CD14-positive monocyte (primary cell): ENCODE measurements at regions not wholly inside any gene's neighbourhood (a gene's known extent, or its start where the extent isn't known, plus 50 kb on each side); places are given as distances from the start of the nearest gene placed in this dataset.

ENCODE experiments used
- DNase-seq, 3 donors: peaks; one replicate each; pipeline ENCODE4 v3.0.0-alpha.2; 2011 to 2022
- H2AFZ ChIP-seq: 2 replicates; pipeline ENCODE4 v1.6.0; 2012; ENCODE audit warnings: mild to moderate bottlenecking, low read depth, low read length, inconsistent platforms; ENCODE audit not compliant: insufficient read depth, poor library complexity, severe bottlenecking
- H3K27ac ChIP-seq, 2 donors: 1 replicate in 1 of 2; 2 replicates in 1 of 2; pipeline ENCODE4 v1.5.1; 2012 to 2013; ENCODE audit warnings: low read length in 2 of 2, control low read depth in 1 of 2, inconsistent platforms in 1 of 2, low read depth in 1 of 2, mild to moderate bottlenecking in 1 of 2
- H3K27me3 ChIP-seq, 2 donors: one replicate each; pipeline versions ENCODE4 v1.6.0 to v1.6.1; 2011 to 2013; ENCODE audit warnings: low read length in 2 of 2; ENCODE audit not compliant: control insufficient read depth in 2 of 2, insufficient read depth in 2 of 2
- H3K36me3 ChIP-seq, 2 donors: replicated peaks in 1 of 2; 1 replicate in 1 of 2; 2 replicates in 1 of 2; pipeline versions ENCODE4 v1.5.1 to v1.6.1; 2012 to 2013; ENCODE audit warnings: low read length in 2 of 2, control low read depth in 1 of 2, inconsistent platforms in 1 of 2, mild to moderate bottlenecking in 1 of 2; ENCODE audit not compliant: insufficient read depth in 2 of 2, control insufficient read depth in 1 of 2
- H3K4me1 ChIP-seq, 2 donors: 1 replicate in 1 of 2; 2 replicates in 1 of 2; pipeline versions ENCODE4 v1.5.1 to v1.6.1; 2012 to 2013; ENCODE audit warnings: low read length in 2 of 2, control low read depth in 1 of 2, inconsistent platforms in 1 of 2, mild to moderate bottlenecking in 1 of 2, moderate library complexity in 1 of 2; ENCODE audit not compliant: insufficient read depth in 2 of 2, control insufficient read depth in 1 of 2
- H3K4me2 ChIP-seq: replicated peaks from 2 replicates; pipeline ENCODE3; 2012; ENCODE audit warnings: low read length, moderate library complexity, mild to moderate bottlenecking; ENCODE audit not compliant: poor library complexity, severe bottlenecking; ENCODE audit errors: extremely low read depth
- H3K4me3 ChIP-seq, 3 experiments: fragments of 200-600 bp in 1 of 3; sonication (generic) in 1 of 3; replicated peaks in 1 of 3; 1 replicate in 2 of 3; 2 replicates in 1 of 3; pipeline ENCODE4 v1.5.1; 2011 to 2013; ENCODE audit warnings: low read length in 3 of 3, mild to moderate bottlenecking in 3 of 3, control low read depth in 2 of 3, low read depth in 2 of 3, inconsistent platforms in 1 of 3, moderate library complexity in 1 of 3
- H3K79me2 ChIP-seq: 2 replicates; pipeline ENCODE4 v1.6.0; 2012; ENCODE audit warnings: mild to moderate bottlenecking, control low read depth, inconsistent platforms, low read length, moderate library complexity; ENCODE audit not compliant: insufficient read depth
- H3K9ac ChIP-seq: 2 replicates; pipeline ENCODE4 v1.6.0; 2017; ENCODE audit warnings: low read length, mild to moderate bottlenecking; ENCODE audit not compliant: insufficient read depth, poor library complexity, severe bottlenecking
- H3K9me3 ChIP-seq, 2 donors: replicated peaks in 1 of 2; 1 replicate in 1 of 2; 2 replicates in 1 of 2; pipeline versions ENCODE4 v1.5.1 to v1.6.1; 2012 to 2013; ENCODE audit warnings: low read length in 2 of 2, control low read depth in 1 of 2; ENCODE audit not compliant: control insufficient read depth in 1 of 2, insufficient read depth in 1 of 2
- H4K20me1 ChIP-seq: 2 replicates; pipeline ENCODE4 v1.6.0; 2012; ENCODE audit warnings: mild to moderate bottlenecking, low read length, control low read depth, moderate library complexity; ENCODE audit not compliant: insufficient read depth
- H3K27ac Mint-ChIP-seq, 7 donors: one replicate each; pipeline ENCODE4 v1.8.0; 2020; ENCODE audit warnings: mild to moderate bottlenecking in 7 of 7, mixed read lengths in 7 of 7, moderate library complexity in 6 of 7, inconsistent platforms in 2 of 7
- H3K27me3 Mint-ChIP-seq, 3 donors: one replicate each; pipeline ENCODE4 v1.8.0; 2021 to 2022; ENCODE audit warnings: low read depth in 3 of 3, mild to moderate bottlenecking in 3 of 3, mixed read lengths in 3 of 3, moderate library complexity in 3 of 3, inconsistent platforms in 1 of 3
- H3K36me3 Mint-ChIP-seq, 2 donors: one replicate each; pipeline ENCODE4 v1.8.0; 2020; ENCODE audit warnings: mixed read lengths in 2 of 2, inconsistent platforms in 1 of 2, mild to moderate bottlenecking in 1 of 2
- H3K4me1 Mint-ChIP-seq: one replicate; pipeline ENCODE4 v1.8.0; 2020; ENCODE audit warnings: mild to moderate bottlenecking, mixed read lengths
- H3K4me3 Mint-ChIP-seq, 2 donors: one replicate each; pipeline ENCODE4 v1.8.0; 2020; ENCODE audit warnings: mild to moderate bottlenecking in 2 of 2, mixed read lengths in 2 of 2, moderate library complexity in 1 of 2
- H3K9me3 Mint-ChIP-seq, 7 donors: one replicate each; pipeline ENCODE4 v1.8.0; 2020 to 2022; ENCODE audit warnings: mixed read lengths in 7 of 7, mild to moderate bottlenecking in 6 of 7, moderate library complexity in 6 of 7, inconsistent platforms in 2 of 7
- CTCF ChIP-seq: fragments of 200-600 bp; IDR thresholded peaks from one replicate; pipeline ENCODE4 v1.8.0; 2022; ENCODE audit warnings: antibody characterized with exemption, mild to moderate bottlenecking
- WGBS: methylation state at CpG from one replicate; pipeline ENCODE4 v1.1.5; 2013; ENCODE audit warnings: missing lambda C conversion rate; ENCODE audit not compliant: insufficient coverage; 5-methylcytosine and 5-hydroxymethylcytosine counted together
- intact Hi-C, 2 donors: fragments of 100-400 bp; cut with micrococcal nuclease; formaldehyde crosslinking; loops; one replicate each; pipeline versions ENCODE4 v1.15.0 to v1.15.1; 2023

GRCh38 chr5:15132816-15133405 lies 261.3 kb upstream of the ANKH start:
- Mint-ChIP-seq H3K4me1 (no peaks in the 10 kb centered on the region), H3K27me3 (no peaks in the 10 kb centered on the region), H3K36me3 (no peaks in the 10 kb centered on the region), H3K27ac (no peak overlapping the region), H3K9me3 (peaks cover 0 to 15% (median 6%) of the 10 kb centered on the region in 7 donors), H3K4me3 (no peak overlapping the region)
- Histone ChIP-seq H3K4me2 (no peak overlapping the region), H3K79me2 (no peaks in the 10 kb centered on the region), H3K36me3 (no peaks in the 10 kb centered on the region), H2AFZ (no peak overlapping the region), H3K9me3 (peaks cover 14 to 15% of the 10 kb centered on the region in 2 donors), H3K9ac (no peak overlapping the region), H4K20me1 (no peaks in the 10 kb centered on the region), H3K27ac (no peak overlapping the region), H3K4me3 (no peak overlapping the region), H3K27me3 (no peaks in the 10 kb centered on the region), H3K4me1 (no peaks in the 10 kb centered on the region)
- no peak for DNase-seq
- TF ChIP-seq CTCF = no peak
- 73% methylated on average over 4 of the region's 5 CpGs for WGBS
- intact Hi-C loops = no loop called here

GRCh38 chr5:15131909-15132308 lies 260.3 kb upstream of the ANKH start:
- intact Hi-C loops = no loop called here
- Histone ChIP-seq H3K4me2 (no peak overlapping the region), H4K20me1 (no peaks in the 10 kb centered on the region), H2AFZ (no peak overlapping the region), H3K4me1 (no peaks in the 10 kb centered on the region), H3K79me2 (no peaks in the 10 kb centered on the region), H3K9ac (no peak overlapping the region), H3K27me3 (no peaks in the 10 kb centered on the region), H3K9me3 (peaks cover 14 to 15% of the 10 kb centered on the region in 2 donors), H3K27ac (no peak overlapping the region), H3K4me3 (no peak overlapping the region), H3K36me3 (no peaks in the 10 kb centered on the region)
- H3K4me3 Mint-ChIP-seq = no peak overlapping the region
- H3K27ac Mint-ChIP-seq = no peak overlapping the region
- peaks cover 0 to 14% (median 6%) of the 10 kb centered on the region in 7 donors for H3K9me3 Mint-ChIP-seq
- no peak for DNase-seq
- 94% methylated on average over 5 of the region's 5 CpGs for WGBS
- no peak for TF ChIP-seq CTCF
- H3K4me1 Mint-ChIP-seq = no peaks in the 10 kb centered on the region
- H3K36me3 Mint-ChIP-seq = no peaks in the 10 kb centered on the region
- H3K27me3 Mint-ChIP-seq = no peaks in the 10 kb centered on the region
